ENCODE measurements at regions not wholly inside any gene's neighbourhood (a gene's known extent, or its start where the extent isn't known, plus 50 kb on each side); places are given as distances from the start of the nearest gene placed in this dataset.

GRCh38 chr4:148834804-148835631, 392.8 kb upstream of the NR3C2 start:
- Histone ChIP-seq H3K79me2 (ENCODE audit: insufficient read depth, low read length) (no peaks in the 10 kb centered on the region), H3K27ac (ENCODE audit: low read depth, low read length) (no peak overlapping the region), H4K20me1 (ENCODE audit: low read depth, low read length) (no peaks in the 10 kb centered on the region), H3K27me3 (ENCODE audit: low read length) (no peaks in the 10 kb centered on the region), H3F3A (ENCODE audit: insufficient read depth) (no peaks in the 10 kb centered on the region), H3K9ac (ENCODE audit: low read length) (no peak overlapping the region), H3K9me3 (ENCODE audit: insufficient read depth, low read length) (no peaks in the 10 kb centered on the region), H3K4me2 (ENCODE audit: low read depth, low read length, poor library complexity, severe bottlenecking) (no peak overlapping the region), H3K9me2 (replicated peaks; ENCODE audit: insufficient read depth, low read length) (no peaks in the 10 kb centered on the region), H3K36me3 (ENCODE audit: low read length) (no peaks in the 10 kb centered on the region), H2AFZ (ENCODE audit: low read depth, low read length, severe bottlenecking) (no peak overlapping the region), H3K4me3 (ENCODE audit: insufficient read depth, low read length, poor library complexity, severe bottlenecking) (no peak overlapping the region)
- TF ChIP-seq CTCF (IDR thresholded peaks at IDR 0.05; ENCODE audit: insufficient read depth, low read length, poor library complexity, severe bottlenecking) (no peak), EZH2phosphoT487 (conservative IDR thresholded peaks at IDR 0.05; ENCODE audit: low read length) (no peak)

- H3F3A ChIP-seq (ENCODE audit: insufficient read depth): no peaks in the 10 kb centered on the region
- H3K9me2 ChIP-seq (replicated peaks; ENCODE audit: insufficient read depth, low read length): no peaks in the 10 kb centered on the region
- no peak for TF ChIP-seq EZH2phosphoT487 (conservative IDR thresholded peaks at IDR 0.05; ENCODE audit: low read length)
- no peak for TF ChIP-seq CTCF (IDR thresholded peaks at IDR 0.05; ENCODE audit: insufficient read depth, low read length, poor library complexity, severe bottlenecking)
- no peaks in the 10 kb centered on the region for H3K36me3 ChIP-seq (ENCODE audit: low read length)
- H3K27me3 ChIP-seq (ENCODE audit: low read length): no peaks in the 10 kb centered on the region
- no peak overlapping the region for H3K27ac ChIP-seq (ENCODE audit: low read depth, low read length)
- H3K79me2 ChIP-seq (ENCODE audit: insufficient read depth, low read length): no peaks in the 10 kb centered on the region
- no peak overlapping the region for H3K9ac ChIP-seq (ENCODE audit: low read length)
- no peaks in the 10 kb centered on the region for H4K20me1 ChIP-seq (ENCODE audit: low read depth, low read length)
- no peak overlapping the region for H3K4me2 ChIP-seq (ENCODE audit: low read depth, low read length, poor library complexity, severe bottlenecking)
- H2AFZ ChIP-seq (ENCODE audit: low read depth, low read length, severe bottlenecking): no peak overlapping the region
- no peak overlapping the region for H3K4me3 ChIP-seq (ENCODE audit: insufficient read depth, low read length, poor library complexity, severe bottlenecking)
- H3K9me3 ChIP-seq (ENCODE audit: insufficient read depth, low read length): no peaks in the 10 kb centered on the region
Observed at GRCh38 chr4:148831945-148832344, 389.7 kb upstream of the NR3C2 start.

- no peaks in the 10 kb centered on the region for H3K9me3 ChIP-seq (ENCODE audit: insufficient read depth, low read length)
- no peaks in the 10 kb centered on the region for H3F3A ChIP-seq (ENCODE audit: insufficient read depth)
- no peaks in the 10 kb centered on the region for H3K79me2 ChIP-seq (ENCODE audit: insufficient read depth, low read length)
- no peak overlapping the region for H3K9ac ChIP-seq (ENCODE audit: low read length)
- H3K27me3 ChIP-seq (ENCODE audit: low read length): no peaks in the 10 kb centered on the region
- no peaks in the 10 kb centered on the region for H3K36me3 ChIP-seq (ENCODE audit: low read length)
- TF ChIP-seq EZH2phosphoT487 (conservative IDR thresholded peaks at IDR 0.05; ENCODE audit: low read length) (no peak), CTCF (IDR thresholded peaks at IDR 0.05; ENCODE audit: insufficient read depth, low read length, poor library complexity, severe bottlenecking) (no peak)
- no peaks in the 10 kb centered on the region for H4K20me1 ChIP-seq (ENCODE audit: low read depth, low read length)
- H3K27ac ChIP-seq (ENCODE audit: low read depth, low read length): no peak overlapping the region
- no peak overlapping the region for H3K4me3 ChIP-seq (ENCODE audit: insufficient read depth, low read length, poor library complexity, severe bottlenecking)
- no peak overlapping the region for H3K4me2 ChIP-seq (ENCODE audit: low read depth, low read length, poor library complexity, severe bottlenecking)
- no peaks in the 10 kb centered on the region for H3K9me2 ChIP-seq (replicated peaks; ENCODE audit: insufficient read depth, low read length)
- H2AFZ ChIP-seq (ENCODE audit: low read depth, low read length, severe bottlenecking): no peak overlapping the region
Observed at GRCh38 chr4:148828291-148828690, 386.1 kb upstream of the NR3C2 start.
